SKM-1 treated with dmso at 0.1 percent for 144 hours (cell line): ENCODE measurements at regions not wholly inside any gene's neighbourhood (a gene's known extent, or its start where the extent isn't known, plus 50 kb on each side); places are given as distances from the start of the nearest gene placed in this dataset.

ENCODE experiments used
- DNase-seq: peaks from one replicate; lab custom pipeline; 2025; ENCODE audit not compliant: unreplicated experiment; lab: John Stamatoyannopoulos, UW

- no peak for DNase-seq
These were observed 523.0 kb downstream of the SPRY1 start for GRCh38 chr4:123919576-123920098.

GRCh38 chr4:123921339-123921738, 524.7 kb downstream of the SPRY1 start:
- DNase-seq = no peak

- DNase-seq = no peak
These were observed 526.3 kb downstream of the SPRY1 start for GRCh38 chr4:123922847-123923246.

- DNase-seq = no peak
These were observed 527.9 kb downstream of the SPRY1 start for GRCh38 chr4:123924536-123924935.

- DNase-seq = no peak
These were observed 533.0 kb downstream of the SPRY1 start for GRCh38 chr4:123929565-123929964.

GRCh38 chr4:123930996-123931395, 534.4 kb downstream of the SPRY1 start:
- DNase-seq = no peak

- DNase-seq = no peak
These were observed 537.5 kb downstream of the SPRY1 start for GRCh38 chr4:123934096-123934495.

GRCh38 chr4:123936621-123937043, 540.0 kb downstream of the SPRY1 start:
- DNase-seq = no peak

- no peak for DNase-seq
These were observed 541.0 kb downstream of the SPRY1 start for GRCh38 chr4:123937581-123937980.

- no peak for DNase-seq
These were observed 543.0 kb downstream of the SPRY1 start for GRCh38 chr4:123939621-123940020.

GRCh38 chr4:123940604-123941003, 544.0 kb downstream of the SPRY1 start:
- DNase-seq = no peak

- no peak for DNase-seq
These were observed 544.7 kb downstream of the SPRY1 start for GRCh38 chr4:123941306-123941705.

GRCh38 chr4:123943976-123944375, 547.4 kb downstream of the SPRY1 start:
- no peak for DNase-seq

GRCh38 chr4:123945301-123945700, 548.7 kb downstream of the SPRY1 start:
- DNase-seq = no peak

- no peak for DNase-seq
These were observed 553.9 kb downstream of the SPRY1 start for GRCh38 chr4:123950530-123950929.

- no peak for DNase-seq
These were observed 556.1 kb downstream of the SPRY1 start for GRCh38 chr4:123952530-123953274.

- no peak for DNase-seq
These were observed 557.0 kb downstream of the SPRY1 start for GRCh38 chr4:123953566-123953965.

- DNase-seq = no peak
These were observed 557.6 kb downstream of the SPRY1 start for GRCh38 chr4:123954220-123954619.

- no peak for DNase-seq
These were observed 558.7 kb downstream of the SPRY1 start for GRCh38 chr4:123955167-123955800.

GRCh38 chr4:123956204-123956603, 559.6 kb downstream of the SPRY1 start:
- no peak for DNase-seq

- no peak for DNase-seq
These were observed 570.6 kb downstream of the SPRY1 start for GRCh38 chr4:123966990-123967769.

GRCh38 chr4:123972031-123972430, 575.4 kb downstream of the SPRY1 start:
- no peak for DNase-seq
